ELF-1 (cell line): ENCODE measurements at regions not wholly inside any gene's neighbourhood (a gene's known extent, or its start where the extent isn't known, plus 50 kb on each side); places are given as distances from the start of the nearest gene placed in this dataset.

ENCODE experiments used
- DNase-seq: peaks from one replicate; pipeline ENCODE4 v3.0.0-alpha.2; 2016; ENCODE audit warnings: low read depth, low spot score

DNA sequence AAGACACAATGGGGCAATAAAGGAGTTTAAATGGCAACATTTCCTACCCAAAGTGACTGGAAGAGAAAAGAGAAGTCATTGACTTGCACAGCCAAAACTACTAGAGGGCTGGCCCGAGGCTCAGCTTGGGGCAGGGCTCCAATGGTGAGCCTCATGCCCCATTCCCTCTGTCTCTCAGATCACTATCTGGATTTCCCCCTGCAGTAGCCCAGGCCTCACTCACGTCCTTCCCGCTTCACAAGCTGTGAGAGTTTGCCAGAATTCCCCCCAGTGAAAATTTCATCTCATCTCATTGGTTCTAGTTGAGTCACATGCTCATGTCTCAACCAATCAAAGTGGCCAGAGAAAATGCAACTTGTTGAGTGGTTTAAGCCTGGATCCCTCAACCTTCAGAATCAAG lies 181.3 kb downstream of the WDR11 start:
- peak; percentile 65 for DNase-seq

DNA sequence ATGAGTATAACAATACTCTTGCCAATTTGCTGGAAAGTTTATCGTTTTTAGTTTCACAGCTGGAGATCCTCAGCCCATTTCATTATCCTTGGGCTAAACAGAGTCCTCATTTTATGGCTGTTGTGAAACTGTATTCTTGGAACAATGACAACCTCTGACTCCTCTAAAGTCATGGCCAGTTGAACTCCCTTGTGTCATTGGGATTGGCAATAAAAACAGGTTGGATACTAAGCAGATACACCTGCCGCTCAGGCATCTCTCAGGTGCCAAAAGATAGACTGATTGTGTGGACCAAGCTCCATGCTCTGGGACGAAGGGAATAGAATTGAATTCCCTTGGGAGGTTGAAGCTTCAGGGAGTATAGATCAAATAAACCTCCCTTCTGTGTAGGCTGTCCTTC lies 182.2 kb downstream of the WDR11 start:
- DNase-seq: no peak

DNA sequence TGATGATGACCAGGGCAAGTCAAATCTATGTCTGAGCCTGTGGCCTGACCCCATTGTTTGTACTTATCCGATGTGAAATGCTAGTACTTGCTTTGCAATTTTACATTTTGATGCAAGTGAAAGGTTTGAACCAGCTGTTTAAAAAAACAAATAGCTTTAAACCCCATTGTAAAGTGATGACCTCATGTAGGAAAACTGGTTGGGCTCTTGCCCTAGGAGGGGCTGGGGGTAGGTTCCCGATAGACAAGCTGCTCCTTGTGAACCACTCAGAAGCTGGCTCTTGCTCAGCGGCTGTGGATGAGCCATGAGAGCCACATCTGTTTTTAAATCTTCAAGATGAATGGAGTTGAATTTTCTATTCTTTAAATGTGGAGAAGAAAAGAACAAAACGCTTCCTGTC lies 185.3 kb downstream of the WDR11 start:
- DNase-seq: peak; percentile 65

GRCh38 chr10:121041499-121041898 lies 190.3 kb downstream of the WDR11 start:
- no peak for DNase-seq

DNA sequence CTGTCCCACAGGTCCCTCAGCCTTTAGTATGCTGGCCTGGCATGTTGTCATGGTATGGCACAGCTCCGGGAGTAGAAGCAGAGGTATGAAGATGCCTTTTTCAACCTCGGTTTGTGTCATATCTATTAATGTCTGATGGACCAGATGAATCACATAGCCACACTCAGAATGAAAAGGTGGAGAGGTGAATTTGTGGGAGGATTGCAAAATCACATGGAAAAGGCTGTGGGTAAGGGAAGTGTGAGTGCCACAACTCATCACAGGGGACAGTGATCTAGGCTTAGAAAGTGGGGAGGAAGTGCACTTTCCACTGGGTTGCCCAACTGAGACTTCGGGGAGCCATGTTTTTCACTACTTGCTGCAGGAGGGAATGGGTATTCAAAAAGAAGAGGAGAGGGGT lies 190.7 kb downstream of the WDR11 start:
- no peak for DNase-seq

DNA sequence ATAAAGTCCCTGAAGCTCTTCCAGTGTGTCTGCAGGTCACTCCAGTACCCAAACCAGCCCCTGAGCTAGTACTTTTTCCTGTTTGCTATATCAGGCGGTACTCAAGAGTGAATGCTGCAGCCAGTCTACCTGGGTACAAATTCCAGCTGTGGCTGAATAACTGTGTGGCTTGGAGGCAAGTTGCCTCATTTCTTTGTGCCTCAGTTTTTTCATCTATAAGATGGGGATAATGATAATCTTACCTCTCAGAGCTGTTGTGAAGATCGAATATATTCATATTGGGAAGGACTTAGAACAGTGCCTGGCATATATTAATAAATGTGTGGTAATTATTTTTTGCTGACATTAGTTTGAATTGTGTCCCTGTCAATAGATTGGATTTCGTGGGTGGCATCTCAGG lies 191.2 kb downstream of the WDR11 start:
- DNase-seq: no peak

DNA sequence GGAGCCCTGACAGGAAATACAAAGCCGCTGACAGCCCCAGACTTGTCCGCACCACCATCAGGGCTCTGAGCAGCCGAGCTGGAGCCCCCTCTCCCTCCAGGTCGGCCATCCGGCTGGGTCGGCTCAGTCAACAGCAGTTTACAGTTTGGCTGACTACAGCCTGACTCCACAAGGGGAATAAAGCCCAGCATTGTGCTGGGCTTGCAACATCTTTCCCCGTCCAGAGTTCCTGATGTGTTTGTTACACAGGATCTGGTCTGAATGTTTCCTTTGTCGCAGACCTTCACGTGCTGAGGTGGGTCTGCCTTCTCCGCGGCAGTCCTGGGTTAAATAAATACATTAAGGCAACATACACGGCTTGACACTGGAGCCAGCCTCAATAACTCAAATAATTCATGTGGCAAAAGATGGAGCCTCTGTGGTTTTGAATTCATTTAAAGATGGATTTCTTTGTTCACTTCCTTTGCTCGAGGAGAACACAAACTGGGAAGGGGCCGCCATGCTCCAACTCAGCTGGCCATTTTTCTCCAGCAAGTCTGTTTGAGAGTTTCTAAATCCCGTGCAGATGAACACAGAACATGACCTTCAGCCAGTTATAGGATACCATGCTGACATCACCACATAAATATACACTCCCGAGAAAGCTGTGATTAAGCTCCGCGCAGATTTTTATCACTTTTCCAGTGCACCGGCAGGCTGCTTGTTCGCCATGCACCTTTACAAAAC lies 192.1 kb downstream of the WDR11 start:
- no peak for DNase-seq

DNA sequence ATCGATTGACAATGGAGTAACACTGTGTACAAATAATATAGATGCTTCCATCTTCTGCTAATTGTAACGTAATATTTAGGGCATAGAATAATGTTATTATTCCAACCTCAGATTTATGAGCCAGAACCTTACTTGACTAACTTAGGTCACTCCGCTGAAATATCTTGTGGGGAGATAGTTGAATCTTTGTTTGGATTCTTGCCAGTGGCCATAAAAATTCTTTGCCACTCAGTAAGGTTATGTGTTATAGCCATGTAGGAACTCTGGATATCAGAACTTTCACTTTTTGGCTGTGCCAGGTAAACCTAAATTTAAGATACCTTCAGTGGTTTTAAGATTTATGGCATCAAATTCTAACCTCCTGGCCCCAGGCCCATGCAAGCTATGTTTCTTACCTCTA lies 197.6 kb downstream of the WDR11 start:
- DNase-seq: no peak

GRCh38 chr10:121049489-121049888 lies 198.3 kb downstream of the WDR11 start:
- DNase-seq: no peak

DNA sequence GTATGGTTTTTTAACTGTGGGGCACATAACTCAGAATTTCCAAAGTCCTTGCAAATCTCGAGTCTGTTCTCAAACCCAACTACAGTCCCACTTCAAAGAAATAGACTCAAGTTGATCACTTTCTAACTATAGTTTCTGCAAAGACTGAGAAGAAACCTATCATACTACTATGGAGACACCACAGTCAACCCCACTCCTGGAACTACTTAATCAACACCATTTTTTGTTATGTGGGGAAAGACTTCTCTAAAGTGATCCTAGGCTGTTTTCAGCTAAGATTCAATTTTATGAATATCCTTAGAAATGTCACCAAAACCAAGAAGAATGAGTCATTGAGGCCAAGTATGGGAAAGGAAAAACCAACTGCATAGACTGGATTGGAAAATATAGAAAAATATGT lies 198.8 kb downstream of the WDR11 start:
- no peak for DNase-seq

DNA sequence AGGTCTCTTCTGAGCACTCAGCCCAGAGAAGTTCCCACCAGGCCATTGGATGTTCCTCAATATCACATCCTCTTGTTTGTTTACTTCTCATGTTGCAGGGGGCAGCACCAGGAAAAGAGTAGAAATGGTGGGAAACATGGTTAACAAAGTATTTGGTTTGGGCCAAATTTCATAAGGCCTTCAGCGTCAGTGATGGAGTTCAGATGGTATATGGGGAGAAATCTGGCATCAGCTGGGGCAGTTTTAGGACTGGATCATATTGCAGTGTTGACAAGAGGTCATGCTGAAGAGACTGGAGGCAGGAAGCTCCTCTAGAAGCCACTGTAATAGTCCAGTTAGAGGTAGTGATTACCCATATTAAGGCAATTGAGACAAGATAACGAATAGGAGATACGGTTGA lies 200.0 kb downstream of the WDR11 start:
- DNase-seq: no peak

DNA sequence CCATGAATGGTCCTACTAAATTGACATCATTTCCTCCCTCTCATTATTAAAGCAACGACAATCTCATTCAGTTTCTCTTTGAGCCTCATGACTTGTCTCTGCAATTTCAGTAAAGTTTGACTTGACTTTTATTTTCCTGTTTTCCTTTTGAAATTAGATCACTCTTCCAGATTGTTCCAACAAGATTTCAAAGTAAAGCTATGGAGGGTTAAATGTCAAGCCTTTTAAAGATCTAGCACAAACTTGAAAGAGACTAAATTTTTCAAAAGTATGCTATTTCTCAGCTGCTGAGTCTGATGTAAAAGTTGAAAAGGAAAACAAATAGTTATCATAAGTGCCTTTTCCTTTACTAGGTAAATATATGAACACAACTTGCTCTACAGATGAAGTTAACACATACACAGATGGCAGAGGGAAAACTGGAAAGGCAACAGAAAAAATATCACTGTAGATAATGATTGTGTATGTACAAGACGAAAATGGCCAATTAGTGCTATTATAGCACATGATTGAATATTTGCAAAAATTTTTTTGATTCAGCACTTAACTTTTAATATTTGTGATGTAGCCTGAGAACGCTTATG lies 200.6 kb downstream of the WDR11 start:
- no peak for DNase-seq

GRCh38 chr10:121053151-121053550 lies 202.0 kb downstream of the WDR11 start:
- no peak for DNase-seq

DNA sequence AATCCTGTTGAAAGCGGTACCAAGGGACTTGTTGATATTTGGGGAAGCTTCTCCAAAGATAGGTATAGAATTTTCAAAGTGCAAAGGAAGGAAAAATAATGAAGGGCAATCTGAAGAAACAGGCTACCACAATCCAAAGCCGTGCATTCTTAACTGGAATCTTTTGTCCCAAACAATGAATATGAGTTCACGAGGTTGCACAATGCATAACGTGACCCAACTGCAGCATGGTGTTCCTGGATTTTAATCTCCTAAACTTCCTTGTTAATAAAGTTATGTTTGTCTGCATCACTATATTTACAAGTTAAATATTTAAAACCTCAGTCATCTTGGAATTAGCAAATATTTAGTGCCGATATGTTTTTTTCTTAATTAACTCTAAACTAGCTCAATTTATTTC lies 203.7 kb downstream of the WDR11 start:
- DNase-seq: no peak

DNA sequence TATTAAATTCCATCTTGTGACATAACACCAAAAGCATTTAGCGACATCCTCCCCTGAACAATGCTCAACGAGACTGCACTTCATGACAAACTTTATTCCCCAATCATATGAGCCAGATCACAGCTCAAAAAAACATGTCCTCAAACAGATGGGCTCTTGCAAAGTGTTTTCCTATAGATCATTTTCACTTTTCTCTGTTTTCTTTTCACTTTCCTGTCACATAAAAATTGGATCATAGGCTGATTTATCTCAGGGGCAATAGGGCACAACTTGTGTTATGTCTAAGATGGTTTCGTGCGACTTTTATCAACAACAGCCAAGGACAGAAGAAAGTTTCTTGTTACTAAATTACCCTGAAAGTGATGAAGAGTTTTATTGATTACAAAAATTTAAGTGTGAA lies 206.1 kb downstream of the WDR11 start:
- no peak for DNase-seq

- DNase-seq: no peak
Measured at GRCh38 chr10:121058082-121058481, 206.9 kb downstream of the WDR11 start.

DNA sequence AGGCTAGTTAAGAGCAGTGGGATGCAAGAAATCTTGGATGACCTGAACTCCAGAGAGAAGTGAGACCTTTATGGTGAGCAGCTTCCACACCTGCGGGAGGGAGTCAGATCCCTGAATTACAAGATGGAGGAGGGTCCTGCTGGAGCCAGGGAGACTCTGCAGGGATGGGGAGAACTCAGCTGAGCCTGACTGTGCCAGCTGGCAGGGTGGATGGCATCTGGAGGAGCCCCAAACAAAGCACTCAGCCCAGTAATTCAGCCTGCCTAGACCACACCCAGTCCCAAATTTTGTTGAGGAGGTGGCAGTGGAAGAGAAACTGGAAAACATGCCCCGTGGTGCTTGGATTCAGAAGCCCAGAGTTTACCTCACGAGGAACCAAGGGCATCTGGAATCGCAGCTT lies 208.2 kb downstream of the WDR11 start:
- no peak for DNase-seq

GRCh38 chr10:121062115-121062514 lies 211.0 kb downstream of the WDR11 start:
- no peak for DNase-seq

- DNase-seq: peak; percentile 47
Measured at GRCh38 chr10:121063744-121064143, 212.6 kb downstream of the WDR11 start.

DNA sequence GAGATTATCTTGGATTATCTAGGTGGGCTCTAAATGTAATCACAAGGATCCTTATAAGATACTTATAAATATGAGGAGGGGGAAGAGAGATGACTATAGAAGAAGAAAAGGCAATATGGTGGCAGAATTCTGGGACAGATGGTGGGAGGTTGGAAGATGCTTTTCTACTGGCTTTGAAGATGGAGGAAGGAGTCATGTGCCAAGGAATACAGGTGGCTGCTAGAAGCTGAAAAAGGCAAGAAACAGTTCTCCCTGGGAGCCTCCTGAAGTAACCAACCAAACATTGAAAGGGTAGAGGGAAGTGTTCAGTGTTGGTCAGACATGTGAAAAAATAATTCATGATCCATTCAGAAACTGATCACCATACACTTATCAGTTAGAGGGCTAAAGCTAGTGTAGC lies 213.3 kb downstream of the WDR11 start:
- DNase-seq: no peak

GRCh38 chr10:121065330-121065729 lies 214.2 kb downstream of the WDR11 start:
- DNase-seq: no peak

DNA sequence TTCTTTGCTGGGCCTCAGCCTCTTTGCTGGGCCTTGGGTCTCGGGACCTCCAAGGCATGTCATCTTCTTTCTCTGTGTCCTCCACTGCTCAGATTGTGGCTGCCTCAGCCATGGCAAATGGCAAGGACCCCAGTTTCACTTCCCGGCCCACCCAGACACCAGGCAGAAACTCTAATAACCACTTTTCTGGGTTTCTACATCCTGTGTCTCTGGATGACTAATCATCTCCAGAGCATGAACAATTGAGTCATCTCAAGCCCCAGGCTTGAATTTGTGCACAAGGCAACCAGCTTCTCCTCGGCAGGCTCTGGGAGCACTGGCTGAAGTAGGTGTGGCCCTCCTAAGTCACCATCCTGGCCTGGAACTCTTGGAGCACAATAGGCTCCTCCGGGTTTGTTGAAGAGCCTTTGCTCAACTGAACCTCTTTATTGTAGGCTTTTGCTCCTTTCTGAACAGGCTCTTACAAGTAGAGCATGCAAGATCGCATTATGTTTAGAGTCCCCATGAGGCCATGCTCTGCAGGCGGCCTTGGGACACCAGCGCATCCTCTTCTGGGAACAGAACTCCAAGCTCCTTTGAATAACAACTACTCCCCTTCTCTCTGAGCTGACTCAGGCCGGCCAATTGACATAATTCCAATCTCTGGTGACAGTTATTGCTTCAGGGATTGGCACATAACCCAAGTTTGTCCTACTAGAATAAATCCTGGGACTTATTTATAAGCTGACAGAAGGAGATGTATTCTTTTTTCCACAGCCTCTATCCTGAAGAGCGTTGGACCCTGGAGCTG lies 218.1 kb downstream of the WDR11 start:
- no peak for DNase-seq
